ENCODE measurements at regions not wholly inside any gene's neighbourhood (a gene's known extent, or its start where the extent isn't known, plus 50 kb on each side); places are given as distances from the start of the nearest gene placed in this dataset.

GRCh38 chr6:84588697-84589080, 175.7 kb downstream of the TBX18 start:
- TF ChIP-seq CTCF (IDR thresholded peaks at IDR 0.05) (no peak), POLR2A (IDR thresholded peaks at IDR 0.05) (no peak)

Measured in body of pancreas (tissue), 4 donors.